ENCODE measurements at regions not wholly inside any gene's neighbourhood (a gene's known extent, or its start where the extent isn't known, plus 50 kb on each side); places are given as distances from the start of the nearest gene placed in this dataset.

GRCh38 chr2:217301142-217301925 lies 441.5 kb upstream of the TNP1 start:
- H3K4me3 ChIP-seq (ENCODE audit: low read depth, low read length), result no peak overlapping the region
- TF ChIP-seq CTCF (conservative IDR thresholded peaks at IDR 0.05; ENCODE audit: low read depth, low read length), result no peak
- DNase-seq (ENCODE audit: low read depth), result no peak

- no peak overlapping the region for H3K4me3 ChIP-seq (ENCODE audit: low read depth, low read length)
- TF ChIP-seq CTCF (conservative IDR thresholded peaks at IDR 0.05; ENCODE audit: low read depth, low read length), result no peak
- no peak for DNase-seq (ENCODE audit: low read depth)
Measured at GRCh38 chr2:217299590-217299989, 439.7 kb upstream of the TNP1 start.

GRCh38 chr2:217297096-217297495 lies 437.2 kb upstream of the TNP1 start:
- no peak for TF ChIP-seq CTCF (conservative IDR thresholded peaks at IDR 0.05; ENCODE audit: low read depth, low read length)
- DNase-seq (ENCODE audit: low read depth), result no peak
- H3K4me3 ChIP-seq (ENCODE audit: low read depth, low read length), result no peak overlapping the region

- no peak overlapping the region for H3K4me3 ChIP-seq (ENCODE audit: low read depth, low read length)
- TF ChIP-seq CTCF (conservative IDR thresholded peaks at IDR 0.05; ENCODE audit: low read depth, low read length), result no peak
- no peak for DNase-seq (ENCODE audit: low read depth)
Measured at GRCh38 chr2:217294818-217295217, 435.0 kb upstream of the TNP1 start.

GRCh38 chr2:217294211-217294610 lies 434.3 kb upstream of the TNP1 start:
- DNase-seq (ENCODE audit: low read depth), result no peak
- no peak for TF ChIP-seq CTCF (conservative IDR thresholded peaks at IDR 0.05; ENCODE audit: low read depth, low read length)
- no peak overlapping the region for H3K4me3 ChIP-seq (ENCODE audit: low read depth, low read length)

GRCh38 chr2:217293607-217294006 lies 433.7 kb upstream of the TNP1 start:
- TF ChIP-seq CTCF (conservative IDR thresholded peaks at IDR 0.05; ENCODE audit: low read depth, low read length), result no peak
- no peak overlapping the region for H3K4me3 ChIP-seq (ENCODE audit: low read depth, low read length)
- no peak for DNase-seq (ENCODE audit: low read depth)

- DNase-seq (ENCODE audit: low read depth), result no peak
- H3K4me3 ChIP-seq (ENCODE audit: low read depth, low read length), result no peak overlapping the region
- no peak for TF ChIP-seq CTCF (conservative IDR thresholded peaks at IDR 0.05; ENCODE audit: low read depth, low read length)
Measured at GRCh38 chr2:217293046-217293445, 433.2 kb upstream of the TNP1 start.

Data from epithelial cell of proximal tubule (primary cell).